Lower leg skin (tissue), 4 donors: ENCODE measurements at regions not wholly inside any gene's neighbourhood (a gene's known extent, or its start where the extent isn't known, plus 50 kb on each side); places are given as distances from the start of the nearest gene placed in this dataset.

ENCODE experiments used
- DNase-seq, 2 donors: peaks; one replicate each; pipeline ENCODE4 v3.0.0-alpha.2; 2019; ENCODE audit warnings: low spot score in 2 of 2
- H3K4me3 ChIP-seq: fragments of 200-600 bp; sonication (generic); 2 replicates; pipeline ENCODE4 v1.5.1; 2017; ENCODE audit warnings: mild to moderate bottlenecking, low read depth; ENCODE audit not compliant: poor library complexity, severe bottlenecking
- CTCF ChIP-seq, 3 donors: fragments of 450-650 bp; IDR thresholded peaks; one replicate each; pipeline ENCODE4 v1.5.1; 2016; ENCODE audit warnings: antibody characterized with exemption in 3 of 3, mild to moderate bottlenecking in 3 of 3, moderate library complexity in 2 of 3
- POLR2A ChIP-seq, 2 donors: fragments of 450-650 bp; IDR thresholded peaks; one replicate each; pipeline ENCODE4 v1.6.1; 2016 to 2017; ENCODE audit warnings: antibody characterized with exemption in 2 of 2, mild to moderate bottlenecking in 1 of 2, moderate library complexity in 1 of 2
- WGBS, 2 donors: methylation state at CpG; one replicate each; pipeline ENCODE4 v1.1.5; 2018; 5-methylcytosine and 5-hydroxymethylcytosine counted together
- intact Hi-C: fragments of 100-400 bp; cut with DNase I; formaldehyde crosslinking; loops from one replicate; pipeline ENCODE4 v1.15.0; 2023; ENCODE audit warnings: low total_unique reads

GRCh38 chr16:6231398-6231797 is 1101.2 kb upstream of the RBFOX1 start:
- intact Hi-C loops = no loop called here
- DNase-seq = no peak
- TF ChIP-seq CTCF (IDR thresholded peaks at IDR 0.05) = no peak
- TF ChIP-seq POLR2A (IDR thresholded peaks at IDR 0.05) = no peak
- 95 to 100% methylated on average over 1 of the region's 1 CpG for WGBS, 2 donors
- no peak overlapping the region for H3K4me3 ChIP-seq

GRCh38 chr16:6229186-6229585 is 1103.5 kb upstream of the RBFOX1 start:
- no peak for DNase-seq
- no peak overlapping the region for H3K4me3 ChIP-seq
- intact Hi-C loops = no loop called here
- whole genome bisulfite sequencing, 2 donors = 67 to 69% methylated on average over 6 of the region's 6 CpGs
- no peak for TF ChIP-seq POLR2A (IDR thresholded peaks at IDR 0.05)
- TF ChIP-seq CTCF (IDR thresholded peaks at IDR 0.05) = no peak

GRCh38 chr16:6218855-6219254 is 1113.8 kb upstream of the RBFOX1 start:
- TF ChIP-seq POLR2A (IDR thresholded peaks at IDR 0.05) = no peak
- no peak for TF ChIP-seq CTCF (IDR thresholded peaks at IDR 0.05)
- DNase-seq = no peak
- WGBS, 2 donors = 41 to 49% methylated on average over 3 of the region's 3 CpGs
- H3K4me3 ChIP-seq = no peak overlapping the region
- intact Hi-C loops = no loop called here

GRCh38 chr16:6216836-6217235 is 1115.8 kb upstream of the RBFOX1 start:
- no peak overlapping the region for H3K4me3 ChIP-seq
- intact Hi-C loops = no loop called here
- DNase-seq = no peak
- WGBS, 2 donors = 36 to 39% methylated on average over 7 of the region's 7 CpGs
- no peak for TF ChIP-seq CTCF (IDR thresholded peaks at IDR 0.05)
- no peak for TF ChIP-seq POLR2A (IDR thresholded peaks at IDR 0.05)

GRCh38 chr16:6211644-6212043 is 1114.0 kb upstream of the EEF2KMT start:
- no peak overlapping the region for H3K4me3 ChIP-seq
- no peak for DNase-seq
- intact Hi-C loops = no loop called here
- 79 to 88% methylated on average over 2 of the region's 2 CpGs for WGBS, 2 donors
- no peak for TF ChIP-seq POLR2A (IDR thresholded peaks at IDR 0.05)
- TF ChIP-seq CTCF (IDR thresholded peaks at IDR 0.05) = no peak

GRCh38 chr16:6209355-6209930 is 1111.8 kb upstream of the EEF2KMT start:
- TF ChIP-seq POLR2A (IDR thresholded peaks at IDR 0.05) (no peak), CTCF (IDR thresholded peaks at IDR 0.05) (no peak)

More at GRCh38 chr16:6209355-6209930, 1111.8 kb upstream of the EEF2KMT start:
- no peak for DNase-seq
- 50 to 53% methylated on average over 6 of the region's 6 CpGs for WGBS, 2 donors
- intact Hi-C loops = no loop called here
- H3K4me3 ChIP-seq = no peak overlapping the region
